NCI-H226 (cell line): ENCODE measurements at regions not wholly inside any gene's neighbourhood (a gene's known extent, or its start where the extent isn't known, plus 50 kb on each side); places are given as distances from the start of the nearest gene placed in this dataset.
"Not testable (repeated sequence)": the region's sequence is repeated elsewhere in the genome, so short reads cannot be mapped to it uniquely, and the experiment has no call there.

ENCODE experiments used
- DNase-seq: peaks from one replicate; pipeline ENCODE4 v3.0.0-alpha.2; 2015

GRCh38 chr3:15851735-15852134 is 54.0 kb upstream of the ANKRD28 start:
- DNase-seq = no peak

GRCh38 chr3:15858547-15859506 is 61.0 kb upstream of the ANKRD28 start:
- DNase-seq = no peak

- DNase-seq = peak; percentile 90
Measured at GRCh38 chr3:15859507-15860013, 61.8 kb upstream of the ANKRD28 start.

- peak; percentile 61 for DNase-seq
Measured at GRCh38 chr3:15860014-15860934, 62.5 kb upstream of the ANKRD28 start.

- DNase-seq = no peak
Measured at GRCh38 chr3:15861163-15861562, 63.4 kb upstream of the ANKRD28 start.

GRCh38 chr3:15872807-15873206 is 75.0 kb upstream of the ANKRD28 start:
- DNase-seq = no peak

- DNase-seq = no peak
Measured at GRCh38 chr3:15873415-15873814, 75.6 kb upstream of the ANKRD28 start.

- DNase-seq = peak; percentile 71
Measured at GRCh38 chr3:15875016-15875689, 77.4 kb upstream of the ANKRD28 start.

GRCh38 chr3:15876669-15877068 is 78.9 kb upstream of the ANKRD28 start:
- DNase-seq = no peak

GRCh38 chr3:15877813-15878212 is 80.0 kb upstream of the ANKRD28 start:
- DNase-seq = no peak

GRCh38 chr3:15879787-15880186 is 82.0 kb upstream of the ANKRD28 start:
- not testable (repeated sequence) for DNase-seq

GRCh38 chr3:15882577-15882976 is 84.8 kb upstream of the ANKRD28 start:
- no peak for DNase-seq

- DNase-seq = no peak
Measured at GRCh38 chr3:15884132-15884531, 86.4 kb upstream of the ANKRD28 start.

- DNase-seq = no peak
Measured at GRCh38 chr3:15886521-15886920, 88.7 kb upstream of the ANKRD28 start.

- no peak for DNase-seq
Measured at GRCh38 chr3:15887261-15887660, 89.5 kb upstream of the ANKRD28 start.

GRCh38 chr3:15889936-15890335 is 92.2 kb upstream of the ANKRD28 start:
- DNase-seq = no peak

- DNase-seq = no peak
Measured at GRCh38 chr3:15892311-15893227, 94.8 kb upstream of the ANKRD28 start.

- DNase-seq = no peak
Measured at GRCh38 chr3:15894382-15894781, 96.6 kb upstream of the ANKRD28 start.

- no peak for DNase-seq
Measured at GRCh38 chr3:15896500-15896899, 98.7 kb upstream of the ANKRD28 start.

GRCh38 chr3:15899388-15899787 is 101.6 kb upstream of the ANKRD28 start:
- peak; percentile 85 for DNase-seq

- no peak for DNase-seq
Measured at GRCh38 chr3:15903164-15903563, 105.4 kb upstream of the ANKRD28 start.
